ENCODE measurements at regions not wholly inside any gene's neighbourhood (a gene's known extent, or its start where the extent isn't known, plus 50 kb on each side); places are given as distances from the start of the nearest gene placed in this dataset.

- DNase-seq (ENCODE audit: low read depth), result no peak
Observed at GRCh38 chr3:102114264-102114979, 265.1 kb downstream of the NFKBIZ start.

- DNase-seq (ENCODE audit: low read depth), result no peak
Observed at GRCh38 chr3:102122527-102122926, 273.2 kb downstream of the NFKBIZ start.

- DNase-seq (ENCODE audit: low read depth), result no peak
Observed at GRCh38 chr3:102123590-102124190, 274.4 kb downstream of the NFKBIZ start.

- no peak for DNase-seq (ENCODE audit: low read depth)
Observed at GRCh38 chr3:102124282-102124681, 275.0 kb downstream of the NFKBIZ start.

- DNase-seq (ENCODE audit: low read depth), result no peak
Observed at GRCh38 chr3:102124704-102125103, 275.4 kb downstream of the NFKBIZ start.

- no peak for DNase-seq (ENCODE audit: low read depth)
Observed at GRCh38 chr3:102125197-102125993, 276.1 kb downstream of the NFKBIZ start.

GRCh38 chr3:102125994-102126368, 276.7 kb downstream of the NFKBIZ start:
- DNase-seq (ENCODE audit: low read depth), result no peak

- no peak for DNase-seq (ENCODE audit: low read depth)
Observed at GRCh38 chr3:102129760-102130608, 280.7 kb downstream of the NFKBIZ start.

- no peak for DNase-seq (ENCODE audit: low read depth)
Observed at GRCh38 chr3:102132370-102132769, 283.1 kb downstream of the NFKBIZ start.

- DNase-seq (ENCODE audit: low read depth), result no peak
Observed at GRCh38 chr3:102133376-102133775, 284.1 kb downstream of the NFKBIZ start.

GRCh38 chr3:102135316-102135715, 286.0 kb downstream of the NFKBIZ start:
- DNase-seq (ENCODE audit: low read depth), result no peak

GRCh38 chr3:102136183-102136582, 286.9 kb downstream of the NFKBIZ start:
- DNase-seq (ENCODE audit: low read depth), result no peak

GRCh38 chr3:102140116-102140515, 290.8 kb downstream of the NFKBIZ start:
- no peak for DNase-seq (ENCODE audit: low read depth)

- DNase-seq (ENCODE audit: low read depth), result no peak
Observed at GRCh38 chr3:102141096-102141927, 292.0 kb downstream of the NFKBIZ start.

GRCh38 chr3:102141928-102142239, 292.6 kb downstream of the NFKBIZ start:
- DNase-seq (ENCODE audit: low read depth), result no peak

- no peak for DNase-seq (ENCODE audit: low read depth)
Observed at GRCh38 chr3:102142379-102143060, 292.3 kb upstream of the ZPLD1 start.

- no peak for DNase-seq (ENCODE audit: low read depth)
Observed at GRCh38 chr3:102143536-102143935, 291.3 kb upstream of the ZPLD1 start.

- DNase-seq (ENCODE audit: low read depth), result no peak
Observed at GRCh38 chr3:102144063-102144462, 290.8 kb upstream of the ZPLD1 start.

- DNase-seq (ENCODE audit: low read depth), result no peak
Observed at GRCh38 chr3:102148598-102149337, 286.0 kb upstream of the ZPLD1 start.

- no peak for DNase-seq (ENCODE audit: low read depth)
Observed at GRCh38 chr3:102151935-102152334, 282.9 kb upstream of the ZPLD1 start.

All from stimulated activated CD8-positive, alpha-beta memory T cell treated with anti-CD3 and anti-CD28 coated beads, Interleukin-7, amount 100 ng/mL, for 24 hours (primary cell).